HG03565 (cell line): ENCODE measurements at regions not wholly inside any gene's neighbourhood (a gene's known extent, or its start where the extent isn't known, plus 50 kb on each side); places are given as distances from the start of the nearest gene placed in this dataset.
"Not testable (repeated sequence)": the region's sequence is repeated elsewhere in the genome, so short reads cannot be mapped to it uniquely, and the experiment has no call there.

ENCODE experiments used
- ATAC-seq: cut with Tn5 transposase; IDR thresholded peaks from one replicate; pipeline ENCODE4 v1.9.1; 2021; ENCODE audit warnings: mild to moderate bottlenecking, moderate library complexity; ENCODE audit not compliant: unreplicated experiment

GRCh38 chr13:111006506-111007031 lies 91.7 kb upstream of the ANKRD10 start:
- no peak for ATAC-seq

- ATAC-seq: no peak
These were observed 91.1 kb upstream of the ANKRD10 start for GRCh38 chr13:111005808-111006505.

- no peak for ATAC-seq
These were observed 90.5 kb upstream of the ANKRD10 start for GRCh38 chr13:111005364-111005763.

- no peak for ATAC-seq
These were observed 89.6 kb upstream of the ANKRD10 start for GRCh38 chr13:111004444-111004843.

GRCh38 chr13:111001636-111002035 lies 86.8 kb upstream of the ANKRD10 start:
- no peak for ATAC-seq

GRCh38 chr13:110993788-110994187 lies 78.9 kb upstream of the ANKRD10 start:
- ATAC-seq: no peak

GRCh38 chr13:110991991-110992508 lies 77.2 kb upstream of the ANKRD10 start:
- no peak for ATAC-seq

- ATAC-seq: no peak
These were observed 74.5 kb upstream of the ANKRD10 start for GRCh38 chr13:110989331-110989730.

GRCh38 chr13:110985541-110985940 lies 70.7 kb upstream of the ANKRD10 start:
- ATAC-seq: no peak

- ATAC-seq: no peak
These were observed 69.9 kb upstream of the ANKRD10 start for GRCh38 chr13:110984798-110985197.

GRCh38 chr13:110984381-110984780 lies 69.5 kb upstream of the ANKRD10 start:
- ATAC-seq: no peak

GRCh38 chr13:110983241-110983640 lies 68.4 kb upstream of the ANKRD10 start:
- ATAC-seq: no peak

GRCh38 chr13:110981379-110981778 lies 66.5 kb upstream of the ANKRD10 start:
- no peak for ATAC-seq

GRCh38 chr13:110980921-110981320 lies 66.1 kb upstream of the ANKRD10 start:
- no peak for ATAC-seq

GRCh38 chr13:110979149-110979548 lies 64.3 kb upstream of the ANKRD10 start:
- not testable (repeated sequence) for ATAC-seq

- no peak for ATAC-seq
These were observed 63.5 kb upstream of the ANKRD10 start for GRCh38 chr13:110978390-110978789.

- ATAC-seq: no peak
These were observed 61.9 kb upstream of the ANKRD10 start for GRCh38 chr13:110976785-110977184.

GRCh38 chr13:110973007-110973700 lies 58.3 kb upstream of the ANKRD10 start:
- no peak for ATAC-seq

- no peak for ATAC-seq
These were observed 56.6 kb upstream of the ANKRD10 start for GRCh38 chr13:110971486-110971885.

- not testable (repeated sequence) for ATAC-seq
These were observed 52.4 kb upstream of the ANKRD10 start for GRCh38 chr13:110967156-110967855.

- ATAC-seq: no peak
These were observed 50.9 kb upstream of the ANKRD10 start for GRCh38 chr13:110965755-110966134.
